ENCODE measurements at regions not wholly inside any gene's neighbourhood (a gene's known extent, or its start where the extent isn't known, plus 50 kb on each side); places are given as distances from the start of the nearest gene placed in this dataset.

DNA sequence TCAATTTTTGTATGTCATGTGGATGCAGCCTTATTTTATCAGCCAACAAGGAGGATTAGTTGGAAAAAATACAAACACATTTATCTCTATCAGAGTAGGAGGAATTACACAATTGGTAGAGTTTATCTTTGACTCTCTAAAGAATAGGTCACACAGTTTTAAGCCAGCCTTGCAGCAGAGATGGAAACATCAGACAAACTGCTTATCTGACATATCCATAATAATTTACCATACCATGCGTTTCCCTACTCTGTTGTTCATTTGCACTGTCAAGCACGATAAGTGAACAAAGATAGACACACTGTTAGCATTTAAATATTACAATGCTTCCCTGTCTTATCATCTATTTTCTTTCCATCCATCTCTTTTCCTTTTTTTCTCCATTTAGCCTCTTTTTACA, 283.7 kb upstream of the SMIM30 start:
- TF ChIP-seq, protein P1, sequence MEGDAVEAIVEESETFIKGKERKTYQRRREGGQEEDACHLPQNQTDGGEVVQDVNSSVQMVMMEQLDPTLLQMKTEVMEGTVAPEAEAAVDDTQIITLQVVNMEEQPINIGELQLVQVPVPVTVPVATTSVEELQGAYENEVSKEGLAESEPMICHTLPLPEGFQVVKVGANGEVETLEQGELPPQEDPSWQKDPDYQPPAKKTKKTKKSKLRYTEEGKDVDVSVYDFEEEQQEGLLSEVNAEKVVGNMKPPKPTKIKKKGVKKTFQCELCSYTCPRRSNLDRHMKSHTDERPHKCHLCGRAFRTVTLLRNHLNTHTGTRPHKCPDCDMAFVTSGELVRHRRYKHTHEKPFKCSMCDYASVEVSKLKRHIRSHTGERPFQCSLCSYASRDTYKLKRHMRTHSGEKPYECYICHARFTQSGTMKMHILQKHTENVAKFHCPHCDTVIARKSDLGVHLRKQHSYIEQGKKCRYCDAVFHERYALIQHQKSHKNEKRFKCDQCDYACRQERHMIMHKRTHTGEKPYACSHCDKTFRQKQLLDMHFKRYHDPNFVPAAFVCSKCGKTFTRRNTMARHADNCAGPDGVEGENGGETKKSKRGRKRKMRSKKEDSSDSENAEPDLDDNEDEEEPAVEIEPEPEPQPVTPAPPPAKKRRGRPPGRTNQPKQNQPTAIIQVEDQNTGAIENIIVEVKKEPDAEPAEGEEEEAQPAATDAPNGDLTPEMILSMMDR (IDR thresholded peaks at IDR 0.05; ENCODE audit: unreplicated experiment): no peak
- Mint-ChIP-seq H3K36me3 (ENCODE audit: insufficient read depth, unreplicated experiment) (no peaks in the 10 kb centered on the region), H3K9me3 (ENCODE audit: unreplicated experiment) (no peaks in the 10 kb centered on the region), H3K4me1 (ENCODE audit: insufficient read depth, unreplicated experiment) (no peaks in the 10 kb centered on the region), H3K27ac (ENCODE audit: low read depth, unreplicated experiment) (no peak overlapping the region), H3K4me3 (ENCODE audit: unreplicated experiment) (no peak overlapping the region), H3K27me3 (ENCODE audit: insufficient read depth, unreplicated experiment) (no peaks in the 10 kb centered on the region)
- no TSS peak for BruUV-seq (replicated peaks)
- no peak for DNase-seq (ENCODE audit: unreplicated experiment)
- ChIA-PET POLR2A (interaction anchor here (0.6 kb wide), 2 partner anchors 268 to 741 kb away, joined by 3 read pairs; no protein-coding TSS in a partner anchor), CTCF (interaction anchor here (0.8 to 3.0 kb wide), 5 partner anchors 40 to 483 kb away, joined by 3 to 13 read pairs (median 3); no protein-coding TSS in a partner anchor)
- intact Hi-C loops (cut with micrococcal nuclease): no loop called here

GRCh38 chr7:113394856-113395255, 276.5 kb upstream of the SMIM30 start:
- peak; percentile 4 for DNase-seq (ENCODE audit: unreplicated experiment)
- intact Hi-C loops (cut with micrococcal nuclease): no loop called here
- ChIA-PET CTCF (interaction anchor here (2.3 kb wide), 1 partner anchor 9 kb away, joined by 7 read pairs; no protein-coding TSS in a partner anchor), POLR2A (no interaction called here)
- no peaks in the 10 kb centered on the region for H3K27me3 Mint-ChIP-seq (ENCODE audit: insufficient read depth, unreplicated experiment)
- BruUV-seq (replicated peaks): no TSS peak
- no peak overlapping the region for H3K4me3 Mint-ChIP-seq (ENCODE audit: unreplicated experiment)
- no peaks in the 10 kb centered on the region for H3K36me3 Mint-ChIP-seq (ENCODE audit: insufficient read depth, unreplicated experiment)
- H3K27ac Mint-ChIP-seq (ENCODE audit: low read depth, unreplicated experiment): no peak overlapping the region
- no peaks in the 10 kb centered on the region for H3K4me1 Mint-ChIP-seq (ENCODE audit: insufficient read depth, unreplicated experiment)
- TF ChIP-seq, protein P1 (IDR thresholded peaks at IDR 0.05; ENCODE audit: unreplicated experiment): no peak
- H3K9me3 Mint-ChIP-seq (ENCODE audit: unreplicated experiment): peaks cover 9% of the 10 kb centered on the region

DNA sequence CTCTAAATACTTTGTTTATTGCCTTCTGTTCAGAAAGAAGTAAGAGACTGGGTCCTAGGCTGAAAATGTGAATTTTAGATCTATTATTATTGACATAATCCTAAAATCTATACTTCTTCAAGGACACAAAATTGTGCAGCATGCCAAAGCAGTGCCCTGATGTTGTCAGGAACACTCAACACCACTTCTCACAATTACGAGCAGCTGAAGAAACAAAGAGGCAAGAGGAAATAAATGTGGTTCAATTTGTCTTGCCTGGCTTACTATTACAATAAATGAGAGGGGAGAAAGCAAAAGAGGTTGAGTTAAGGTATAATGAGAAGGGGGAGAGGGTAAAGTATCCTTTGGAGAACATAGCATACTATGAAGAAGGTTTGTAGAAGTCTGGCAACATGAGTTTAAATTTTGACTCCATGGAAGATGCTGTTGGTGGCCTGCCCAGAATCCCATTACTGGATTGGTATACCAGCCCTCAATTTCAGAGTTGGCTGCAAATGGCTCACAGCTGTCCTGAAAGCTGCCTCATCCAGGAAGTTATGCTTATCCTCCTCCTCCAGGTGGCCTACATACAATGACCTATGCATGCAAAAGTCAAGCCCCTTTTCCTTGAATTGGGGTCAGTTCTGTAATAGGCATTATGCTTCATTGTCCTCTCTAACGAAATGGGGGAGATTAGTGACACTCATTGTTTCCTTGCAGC, 274.6 kb upstream of the SMIM30 start:
- Mint-ChIP-seq H3K4me1 (ENCODE audit: insufficient read depth, unreplicated experiment) (no peaks in the 10 kb centered on the region), H3K27me3 (ENCODE audit: insufficient read depth, unreplicated experiment) (no peaks in the 10 kb centered on the region), H3K4me3 (ENCODE audit: unreplicated experiment) (no peak overlapping the region), H3K36me3 (ENCODE audit: insufficient read depth, unreplicated experiment) (no peaks in the 10 kb centered on the region), H3K9me3 (ENCODE audit: unreplicated experiment) (peaks cover 22% of the 10 kb centered on the region), H3K27ac (ENCODE audit: low read depth, unreplicated experiment) (no peak overlapping the region)
- no TSS peak for BruUV-seq (replicated peaks)
- DNase-seq (ENCODE audit: unreplicated experiment): no peak
- ChIA-PET CTCF (interaction anchor here (2.3 kb wide), 1 partner anchor 11 kb away, joined by 7 read pairs; no protein-coding TSS in a partner anchor), POLR2A (no interaction called here)
- intact Hi-C loops (cut with micrococcal nuclease): no loop called here
- TF ChIP-seq, protein P1 (IDR thresholded peaks at IDR 0.05; ENCODE audit: unreplicated experiment): no peak

DNA sequence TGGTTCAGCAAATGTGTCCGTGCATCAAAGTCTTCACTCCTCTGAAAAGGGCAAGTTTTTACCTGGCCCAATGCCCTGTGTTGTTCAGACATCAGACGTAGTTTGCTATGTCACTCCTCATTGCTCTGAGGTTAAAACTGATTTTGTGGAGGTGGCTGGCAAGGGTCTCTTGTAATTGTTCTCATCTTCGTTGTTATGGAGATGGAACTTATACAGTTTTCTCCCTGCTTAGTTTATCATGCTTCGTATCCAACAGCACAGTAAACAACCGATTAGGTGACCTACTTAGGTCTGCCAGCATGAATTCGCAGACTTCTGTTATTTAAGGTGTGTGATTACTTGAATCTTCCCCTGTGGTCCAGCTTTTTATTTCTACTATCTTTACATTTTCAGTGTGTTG, 274.1 kb upstream of the SMIM30 start:
- Mint-ChIP-seq H3K27ac (ENCODE audit: low read depth, unreplicated experiment) (no peak overlapping the region), H3K4me1 (ENCODE audit: insufficient read depth, unreplicated experiment) (no peaks in the 10 kb centered on the region), H3K9me3 (ENCODE audit: unreplicated experiment) (peaks cover 22% of the 10 kb centered on the region), H3K36me3 (ENCODE audit: insufficient read depth, unreplicated experiment) (no peaks in the 10 kb centered on the region), H3K4me3 (ENCODE audit: unreplicated experiment) (no peak overlapping the region), H3K27me3 (ENCODE audit: insufficient read depth, unreplicated experiment) (no peaks in the 10 kb centered on the region)
- no TSS peak for BruUV-seq (replicated peaks)
- intact Hi-C loops (cut with micrococcal nuclease): no loop called here
- ChIA-PET CTCF (no interaction called here), POLR2A (no interaction called here)
- no peak for DNase-seq (ENCODE audit: unreplicated experiment)
- TF ChIP-seq, protein P1 (IDR thresholded peaks at IDR 0.05; ENCODE audit: unreplicated experiment): no peak
